H1 (cell line): ENCODE measurements at regions not wholly inside any gene's neighbourhood (a gene's known extent, or its start where the extent isn't known, plus 50 kb on each side); places are given as distances from the start of the nearest gene placed in this dataset.

ENCODE experiments used
- ATF2 ChIP-seq: IDR thresholded peaks from 2 replicates; pipeline ENCODE4 v1.6.1; 2012; ENCODE audit warnings: low read length, inconsistent platforms
- CBX8 ChIP-seq: fragments of 300-800, 300-1000 bp; sonication (generic); IDR thresholded peaks from 2 replicates; pipeline ENCODE4 v1.7.1; 2016; ENCODE audit warnings: low read depth, low read length, borderline replicate concordance
- CTCF ChIP-seq, 3 experiments: IDR thresholded peaks; 1 replicate in 2 of 3; 2 replicates in 1 of 3; pipeline versions ENCODE4 v1.5.1 to v1.6.1; 2011; ENCODE audit warnings: low read length in 3 of 3, mild to moderate bottlenecking in 3 of 3, inconsistent platforms in 2 of 3, low read depth in 1 of 3, moderate library complexity in 1 of 3; ENCODE audit not compliant: insufficient read depth in 1 of 3; ENCODE audit errors: control extremely low read depth in 1 of 3
- HDAC2 ChIP-seq, 2 experiments: fragments of 300-600 bp in 1 of 2; sonication (generic) in 1 of 2; IDR thresholded peaks; 2 replicates each; pipeline ENCODE4 v1.6.1; 2011 to 2012; ENCODE audit warnings: low read depth in 2 of 2, low read length in 2 of 2, mild to moderate bottlenecking in 2 of 2, moderate library complexity in 2 of 2, borderline replicate concordance in 1 of 2, inconsistent platforms in 1 of 2
- KDM1A ChIP-seq: fragments of 200-600, 300-600 bp; sonication (generic); IDR thresholded peaks from 2 replicates; pipeline ENCODE4 v1.7.1; 2016; ENCODE audit warnings: mild to moderate bottlenecking, low read length, borderline replicate concordance
- POLR2A ChIP-seq, 2 experiments: IDR thresholded peaks; 1 replicate in 1 of 2; 2 replicates in 1 of 2; pipeline ENCODE4 v1.6.1; 2011; ENCODE audit warnings: low read depth in 2 of 2, low read length in 2 of 2, mild to moderate bottlenecking in 2 of 2; ENCODE audit errors: control extremely low read depth in 1 of 2
- RAD21 ChIP-seq, 2 experiments: IDR thresholded peaks in 1 of 2; conservative IDR thresholded peaks in 1 of 2; 2 replicates each; pipeline ENCODE4 v1.6.1; 2011; ENCODE audit warnings: low read depth in 2 of 2, low read length in 2 of 2, improper control_type of control experiment in 1 of 2, inconsistent platforms in 1 of 2, mild to moderate bottlenecking in 1 of 2, moderate library complexity in 1 of 2
- RXRA ChIP-seq: IDR thresholded peaks from 2 replicates; pipeline ENCODE4 v1.6.1; 2011; ENCODE audit warnings: low read depth, mild to moderate bottlenecking, low read length, moderate library complexity; ENCODE audit not compliant: insufficient read depth
- SIN3A ChIP-seq, 2 experiments: IDR thresholded peaks in 1 of 2; conservative IDR thresholded peaks in 1 of 2; 2 replicates each; pipeline ENCODE4 v1.6.1; 2011 to 2012; ENCODE audit warnings: low read length in 2 of 2, improper control_type of control experiment in 1 of 2, low read depth in 1 of 2, mild to moderate bottlenecking in 1 of 2
- SP2 ChIP-seq: IDR thresholded peaks from 2 replicates; pipeline ENCODE4 v1.6.1; 2012; ENCODE audit warnings: mild to moderate bottlenecking, low read length, inconsistent platforms

GRCh38 chr1:199353906-199354305 lies 673.6 kb upstream of the NR5A2 start:
- TF ChIP-seq KDM1A (no peak), CTCF (IDR thresholded peaks at IDR 0.05; ENCODE audit: control extremely low read depth in 1 of 3, insufficient read depth in 1 of 3, low read depth in 1 of 3, low read length in 3 of 3) (no peak), HDAC2 (IDR thresholded peaks at IDR 0.05; ENCODE audit: borderline replicate concordance in 1 of 2, low read depth in 2 of 2, low read length in 2 of 2) (no peak), POLR2A (IDR thresholded peaks at IDR 0.05; ENCODE audit: control extremely low read depth in 1 of 2, low read depth in 2 of 2, low read length in 2 of 2) (no peak), RAD21 (IDR thresholded peaks at IDR 0.05 in 1 of 2, conservative IDR thresholded peaks at IDR 0.05 in 1 of 2; ENCODE audit: low read depth in 2 of 2, low read length in 2 of 2) (no peak), CBX8 (no peak), SP2 (no peak), SIN3A (conservative IDR thresholded peaks at IDR 0.05 in 1 of 2, IDR thresholded peaks at IDR 0.05 in 1 of 2; ENCODE audit: low read depth in 1 of 2, low read length in 2 of 2) (no peak), RXRA (no peak), ATF2 (no peak)
